CD14-positive monocyte (primary cell): ENCODE measurements at regions not wholly inside any gene's neighbourhood (a gene's known extent, or its start where the extent isn't known, plus 50 kb on each side); places are given as distances from the start of the nearest gene placed in this dataset.

Experiments used
- DNase-seq, 3 donors: peaks; one replicate each; pipeline ENCODE4 v3.0.0-alpha.2; 2011 to 2022
- H2AFZ ChIP-seq: 2 replicates; pipeline ENCODE4 v1.6.0; 2012; ENCODE audit warnings: mild to moderate bottlenecking, low read depth, low read length, inconsistent platforms; ENCODE audit not compliant: insufficient read depth, poor library complexity, severe bottlenecking
- H3K27ac ChIP-seq, 2 donors: 1 replicate in 1 of 2; 2 replicates in 1 of 2; pipeline ENCODE4 v1.5.1; 2012 to 2013; ENCODE audit warnings: low read length in 2 of 2, control low read depth in 1 of 2, inconsistent platforms in 1 of 2, low read depth in 1 of 2, mild to moderate bottlenecking in 1 of 2
- H3K27me3 ChIP-seq, 2 donors: one replicate each; pipeline versions ENCODE4 v1.6.0 to v1.6.1; 2011 to 2013; ENCODE audit warnings: low read length in 2 of 2; ENCODE audit not compliant: control insufficient read depth in 2 of 2, insufficient read depth in 2 of 2
- H3K36me3 ChIP-seq, 2 donors: replicated peaks in 1 of 2; 1 replicate in 1 of 2; 2 replicates in 1 of 2; pipeline versions ENCODE4 v1.5.1 to v1.6.1; 2012 to 2013; ENCODE audit warnings: low read length in 2 of 2, control low read depth in 1 of 2, inconsistent platforms in 1 of 2, mild to moderate bottlenecking in 1 of 2; ENCODE audit not compliant: insufficient read depth in 2 of 2, control insufficient read depth in 1 of 2
- H3K4me1 ChIP-seq, 2 donors: 1 replicate in 1 of 2; 2 replicates in 1 of 2; pipeline versions ENCODE4 v1.5.1 to v1.6.1; 2012 to 2013; ENCODE audit warnings: low read length in 2 of 2, control low read depth in 1 of 2, inconsistent platforms in 1 of 2, mild to moderate bottlenecking in 1 of 2, moderate library complexity in 1 of 2; ENCODE audit not compliant: insufficient read depth in 2 of 2, control insufficient read depth in 1 of 2
- H3K4me2 ChIP-seq: replicated peaks from 2 replicates; pipeline ENCODE3; 2012; ENCODE audit warnings: low read length, moderate library complexity, mild to moderate bottlenecking; ENCODE audit not compliant: poor library complexity, severe bottlenecking; ENCODE audit errors: extremely low read depth
- H3K4me3 ChIP-seq, 3 experiments: fragments of 200-600 bp in 1 of 3; sonication (generic) in 1 of 3; replicated peaks in 1 of 3; 1 replicate in 2 of 3; 2 replicates in 1 of 3; pipeline ENCODE4 v1.5.1; 2011 to 2013; ENCODE audit warnings: low read length in 3 of 3, mild to moderate bottlenecking in 3 of 3, control low read depth in 2 of 3, low read depth in 2 of 3, inconsistent platforms in 1 of 3, moderate library complexity in 1 of 3
- H3K79me2 ChIP-seq: 2 replicates; pipeline ENCODE4 v1.6.0; 2012; ENCODE audit warnings: mild to moderate bottlenecking, control low read depth, inconsistent platforms, low read length, moderate library complexity; ENCODE audit not compliant: insufficient read depth
- H3K9ac ChIP-seq: 2 replicates; pipeline ENCODE4 v1.6.0; 2017; ENCODE audit warnings: low read length, mild to moderate bottlenecking; ENCODE audit not compliant: insufficient read depth, poor library complexity, severe bottlenecking
- H3K9me3 ChIP-seq, 2 donors: replicated peaks in 1 of 2; 1 replicate in 1 of 2; 2 replicates in 1 of 2; pipeline versions ENCODE4 v1.5.1 to v1.6.1; 2012 to 2013; ENCODE audit warnings: low read length in 2 of 2, control low read depth in 1 of 2; ENCODE audit not compliant: control insufficient read depth in 1 of 2, insufficient read depth in 1 of 2
- H4K20me1 ChIP-seq: 2 replicates; pipeline ENCODE4 v1.6.0; 2012; ENCODE audit warnings: mild to moderate bottlenecking, low read length, control low read depth, moderate library complexity; ENCODE audit not compliant: insufficient read depth
- H3K27ac Mint-ChIP-seq, 7 donors: one replicate each; pipeline ENCODE4 v1.8.0; 2020; ENCODE audit warnings: mild to moderate bottlenecking in 7 of 7, mixed read lengths in 7 of 7, moderate library complexity in 6 of 7, inconsistent platforms in 2 of 7
- H3K27me3 Mint-ChIP-seq, 3 donors: one replicate each; pipeline ENCODE4 v1.8.0; 2021 to 2022; ENCODE audit warnings: low read depth in 3 of 3, mild to moderate bottlenecking in 3 of 3, mixed read lengths in 3 of 3, moderate library complexity in 3 of 3, inconsistent platforms in 1 of 3
- H3K36me3 Mint-ChIP-seq, 2 donors: one replicate each; pipeline ENCODE4 v1.8.0; 2020; ENCODE audit warnings: mixed read lengths in 2 of 2, inconsistent platforms in 1 of 2, mild to moderate bottlenecking in 1 of 2
- H3K4me1 Mint-ChIP-seq: one replicate; pipeline ENCODE4 v1.8.0; 2020; ENCODE audit warnings: mild to moderate bottlenecking, mixed read lengths
- H3K4me3 Mint-ChIP-seq, 2 donors: one replicate each; pipeline ENCODE4 v1.8.0; 2020; ENCODE audit warnings: mild to moderate bottlenecking in 2 of 2, mixed read lengths in 2 of 2, moderate library complexity in 1 of 2
- H3K9me3 Mint-ChIP-seq, 7 donors: one replicate each; pipeline ENCODE4 v1.8.0; 2020 to 2022; ENCODE audit warnings: mixed read lengths in 7 of 7, mild to moderate bottlenecking in 6 of 7, moderate library complexity in 6 of 7, inconsistent platforms in 2 of 7
- WGBS: methylation state at CpG from one replicate; pipeline ENCODE4 v1.1.5; 2013; ENCODE audit warnings: missing lambda C conversion rate; ENCODE audit not compliant: insufficient coverage; 5-methylcytosine and 5-hydroxymethylcytosine counted together
- intact Hi-C, 2 donors: fragments of 100-400 bp; cut with micrococcal nuclease; formaldehyde crosslinking; loops; one replicate each; pipeline versions ENCODE4 v1.15.0 to v1.15.1; 2023
- TF ChIP-seq, protein P1 (sequence below): fragments of 200-600 bp; IDR thresholded peaks from one replicate; pipeline ENCODE4 v1.8.0; 2022; ENCODE audit warnings: antibody characterized with exemption, mild to moderate bottlenecking

DNA sequence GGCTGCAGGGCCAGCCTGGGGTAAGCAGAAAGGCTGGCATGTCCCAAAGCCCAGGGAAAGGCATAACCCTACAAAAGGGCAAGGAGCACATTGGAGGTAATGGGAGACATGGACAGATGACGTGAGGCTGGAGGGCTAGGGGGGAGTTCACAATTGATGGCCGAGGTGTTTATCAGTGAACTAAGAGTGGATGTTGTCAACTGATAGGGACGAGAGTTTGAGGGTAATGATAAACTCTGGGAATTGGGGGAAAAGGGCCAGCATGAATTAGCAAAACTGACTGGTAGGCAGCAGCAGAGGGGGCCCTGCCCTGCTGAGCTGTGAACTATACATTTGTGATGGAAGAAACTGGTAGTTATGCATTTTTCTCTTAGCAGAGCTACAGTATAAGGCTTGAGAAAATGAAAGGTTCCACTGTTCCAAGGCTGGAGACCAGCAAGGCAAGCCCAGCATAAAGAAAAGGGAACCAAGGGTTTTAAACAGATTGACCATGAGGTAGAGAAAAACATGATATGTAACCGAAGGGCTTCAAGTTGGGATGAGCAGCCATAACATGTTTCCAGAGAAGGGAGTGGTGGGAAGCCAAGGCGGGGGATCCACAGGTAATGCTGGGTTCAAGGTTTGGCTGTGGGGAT is 98.1 kb upstream of the MLN start:
- H3K4me3 ChIP-seq = no peak overlapping the region
- H3K27me3 ChIP-seq = no peaks in the 10 kb centered on the region
- H3K4me1 ChIP-seq = no peaks in the 10 kb centered on the region
- no peak overlapping the region for H3K4me3 Mint-ChIP-seq
- TF ChIP-seq, protein P1, sequence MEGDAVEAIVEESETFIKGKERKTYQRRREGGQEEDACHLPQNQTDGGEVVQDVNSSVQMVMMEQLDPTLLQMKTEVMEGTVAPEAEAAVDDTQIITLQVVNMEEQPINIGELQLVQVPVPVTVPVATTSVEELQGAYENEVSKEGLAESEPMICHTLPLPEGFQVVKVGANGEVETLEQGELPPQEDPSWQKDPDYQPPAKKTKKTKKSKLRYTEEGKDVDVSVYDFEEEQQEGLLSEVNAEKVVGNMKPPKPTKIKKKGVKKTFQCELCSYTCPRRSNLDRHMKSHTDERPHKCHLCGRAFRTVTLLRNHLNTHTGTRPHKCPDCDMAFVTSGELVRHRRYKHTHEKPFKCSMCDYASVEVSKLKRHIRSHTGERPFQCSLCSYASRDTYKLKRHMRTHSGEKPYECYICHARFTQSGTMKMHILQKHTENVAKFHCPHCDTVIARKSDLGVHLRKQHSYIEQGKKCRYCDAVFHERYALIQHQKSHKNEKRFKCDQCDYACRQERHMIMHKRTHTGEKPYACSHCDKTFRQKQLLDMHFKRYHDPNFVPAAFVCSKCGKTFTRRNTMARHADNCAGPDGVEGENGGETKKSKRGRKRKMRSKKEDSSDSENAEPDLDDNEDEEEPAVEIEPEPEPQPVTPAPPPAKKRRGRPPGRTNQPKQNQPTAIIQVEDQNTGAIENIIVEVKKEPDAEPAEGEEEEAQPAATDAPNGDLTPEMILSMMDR = no peak
- no peak for DNase-seq
- no peak overlapping the region for H2AFZ ChIP-seq
- no peaks in the 10 kb centered on the region for H3K36me3 Mint-ChIP-seq
- peaks cover 0 to 2% (median 0%) of the 10 kb centered on the region in 7 donors for H3K9me3 Mint-ChIP-seq
- peaks cover 16 to 20% (median 20%) of the 10 kb centered on the region in 3 donors for H3K27me3 Mint-ChIP-seq
- no peaks in the 10 kb centered on the region for H4K20me1 ChIP-seq
- no peaks in the 10 kb centered on the region for H3K9me3 ChIP-seq
- H3K27ac Mint-ChIP-seq = no peak overlapping the region
- intact Hi-C loops = no loop called here
- peaks cover 25% of the 10 kb centered on the region for H3K4me1 Mint-ChIP-seq
- no peak overlapping the region for H3K9ac ChIP-seq
- H3K4me2 ChIP-seq = no peak overlapping the region
- WGBS = 92% methylated on average over 5 of the region's 5 CpGs
- H3K79me2 ChIP-seq = no peaks in the 10 kb centered on the region
- no peaks in the 10 kb centered on the region for H3K36me3 ChIP-seq
- H3K27ac ChIP-seq = no peak overlapping the region

DNA sequence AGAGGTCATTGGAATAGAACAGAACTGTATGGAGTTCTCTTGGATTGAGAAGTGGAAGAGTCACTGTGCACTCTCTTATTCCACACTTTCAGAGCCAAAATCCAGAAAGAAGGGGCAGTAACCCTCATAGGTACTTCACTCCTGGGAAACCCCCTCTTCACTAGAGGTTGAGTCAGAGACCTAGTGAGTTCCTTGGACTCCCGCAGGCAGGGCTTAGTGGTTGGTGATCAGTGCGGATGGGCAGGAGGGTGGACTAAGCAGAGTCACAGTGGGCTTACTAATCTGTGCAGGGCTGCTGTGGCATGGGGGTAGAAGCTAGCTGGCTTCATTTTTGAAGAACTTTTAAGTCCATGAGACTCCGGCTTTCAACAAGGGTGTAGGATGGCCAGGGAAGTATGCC is 95.0 kb upstream of the MLN start:
- no peak overlapping the region for H3K27ac Mint-ChIP-seq
- H3K4me1 Mint-ChIP-seq = peaks cover 11% of the 10 kb centered on the region
- DNase-seq = no peak
- no peaks in the 10 kb centered on the region for H3K36me3 ChIP-seq
- no peaks in the 10 kb centered on the region for H4K20me1 ChIP-seq
- H2AFZ ChIP-seq = no peak overlapping the region
- H3K4me3 ChIP-seq = no peak overlapping the region
- H3K9ac ChIP-seq = no peak overlapping the region
- no peak overlapping the region for H3K27ac ChIP-seq
- H3K4me1 ChIP-seq = no peaks in the 10 kb centered on the region
- no peak overlapping the region for H3K4me2 ChIP-seq
- H3K27me3 Mint-ChIP-seq = peaks cover 6 to 20% (median 15%) of the 10 kb centered on the region in 3 donors
- 77% methylated on average over 3 of the region's 3 CpGs for WGBS
- no peaks in the 10 kb centered on the region for H3K27me3 ChIP-seq
- H3K79me2 ChIP-seq = no peaks in the 10 kb centered on the region
- peaks cover 0 to 2% (median 0%) of the 10 kb centered on the region in 7 donors for H3K9me3 Mint-ChIP-seq
- TF ChIP-seq, protein P1 = no peak
- intact Hi-C loops = no loop called here
- H3K4me3 Mint-ChIP-seq = no peak overlapping the region
- H3K9me3 ChIP-seq = no peaks in the 10 kb centered on the region
- no peaks in the 10 kb centered on the region for H3K36me3 Mint-ChIP-seq
